Frontal cortex (tissue), 3 donors: ENCODE measurements at regions not wholly inside any gene's neighbourhood (a gene's known extent, or its start where the extent isn't known, plus 50 kb on each side); places are given as distances from the start of the nearest gene placed in this dataset.
"Not testable (repeated sequence)": the region's sequence is repeated elsewhere in the genome, so short reads cannot be mapped to it uniquely, and the experiment has no call there.

Source experiments
- DNase-seq, 2 donors: peaks; one replicate each; pipeline ENCODE4 v3.0.0; 2012; ENCODE audit warnings: low spot score in 2 of 2
- FAIRE-seq: peaks from 2 replicates; lab custom pipeline; 2012; peaks lifted over from hg19 to GRCh38; lab: Jason Lieb, UNC
- donor health status: control.
- donor health status: control.
- donor health status: control.

DNA sequence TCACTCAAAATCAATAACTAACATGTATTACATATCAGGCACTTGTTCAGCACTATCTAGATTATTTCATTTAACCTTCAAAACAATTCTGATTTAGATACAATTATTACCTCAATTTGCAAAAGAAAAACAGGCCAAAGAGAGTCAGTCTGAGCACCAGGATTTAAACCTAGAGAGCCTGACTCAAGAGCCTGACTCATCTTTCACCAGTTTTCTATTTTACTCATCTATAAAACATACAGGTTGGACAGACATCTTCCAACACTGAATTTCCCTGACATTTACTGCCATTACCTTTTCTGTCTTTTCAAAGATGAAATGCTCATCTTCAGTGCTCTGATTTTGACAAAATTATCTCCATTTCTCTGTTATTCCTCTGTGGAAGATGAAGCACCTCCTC lies 116.5 kb downstream of the MRPL39 start:
- FAIRE-seq (no peak), DNase-seq (no peak)

DNA sequence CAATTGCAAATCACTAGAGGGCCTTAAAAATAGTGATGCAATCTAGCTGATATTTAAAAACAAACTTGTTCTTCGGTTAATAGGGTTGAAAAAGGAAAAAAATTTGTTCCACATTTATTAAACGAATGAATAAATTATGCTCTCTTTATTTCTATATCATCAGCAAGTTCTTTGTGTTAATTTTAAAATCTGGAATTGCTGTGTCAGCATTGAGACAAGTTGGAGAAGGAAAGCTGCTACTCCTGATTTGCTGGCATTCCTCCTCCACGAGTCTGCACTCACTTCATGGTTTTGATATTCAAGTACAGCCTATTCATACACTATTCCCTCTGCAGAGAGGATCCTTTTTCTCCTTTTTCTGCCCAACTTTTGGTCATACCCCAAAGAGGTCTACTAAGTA lies 117.6 kb downstream of the MRPL39 start:
- DNase-seq, result no peak
- FAIRE-seq, result no peak

GRCh38 chr21:25487046-25487594 lies 120.2 kb downstream of the MRPL39 start:
- FAIRE-seq, result no peak

DNA sequence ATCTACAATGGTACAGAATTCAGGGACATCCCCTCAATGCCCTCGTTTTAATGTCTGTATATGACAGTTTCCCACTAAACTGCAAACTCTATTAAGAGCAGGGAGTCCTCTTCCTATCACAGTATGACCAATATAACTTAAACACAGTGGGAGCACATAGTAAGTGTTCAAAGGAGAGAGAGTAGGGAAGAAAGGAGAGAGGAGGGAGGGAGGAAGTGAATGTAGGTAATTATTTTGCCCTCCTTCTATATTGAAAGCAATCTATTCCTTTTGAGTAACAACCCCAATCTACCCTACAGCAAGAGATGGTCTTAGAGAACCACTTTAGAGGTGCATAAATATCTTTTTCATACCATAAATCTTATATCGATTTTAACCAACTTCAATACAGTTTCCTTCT lies 121.4 kb downstream of the MRPL39 start:
- DNase-seq (no peak), FAIRE-seq (no peak)

More at GRCh38 chr21:25487046-25487594, 120.2 kb downstream of the MRPL39 start:
- DNase-seq, result no peak

GRCh38 chr21:25467896-25468295 lies 139.4 kb downstream of the MRPL39 start:
- FAIRE-seq (no peak), DNase-seq (no peak)

- DNase-seq, FAIRE-seq: not testable (repeated sequence)
Measured at GRCh38 chr21:25467071-25467470, 140.2 kb downstream of the MRPL39 start.

DNA sequence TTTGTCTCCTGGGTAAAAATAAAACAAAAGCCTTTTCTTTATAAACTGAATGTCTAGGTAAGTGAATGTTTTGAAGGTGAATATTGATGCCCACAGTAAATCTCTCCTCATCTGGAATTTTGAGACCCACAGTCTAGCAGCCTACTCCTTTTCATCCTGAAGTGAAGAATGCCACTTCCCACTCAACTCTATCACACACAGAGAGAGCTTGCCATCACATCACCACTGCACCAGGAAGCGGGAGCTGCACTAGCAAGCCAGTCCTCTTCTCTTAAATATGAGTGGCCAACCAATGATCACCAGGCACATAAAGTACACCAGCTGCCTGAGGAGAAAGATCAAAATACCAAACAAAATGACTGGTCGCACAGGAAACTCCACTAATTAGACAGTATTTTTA lies 140.8 kb downstream of the MRPL39 start:
- FAIRE-seq (no peak), DNase-seq (no peak)

DNA sequence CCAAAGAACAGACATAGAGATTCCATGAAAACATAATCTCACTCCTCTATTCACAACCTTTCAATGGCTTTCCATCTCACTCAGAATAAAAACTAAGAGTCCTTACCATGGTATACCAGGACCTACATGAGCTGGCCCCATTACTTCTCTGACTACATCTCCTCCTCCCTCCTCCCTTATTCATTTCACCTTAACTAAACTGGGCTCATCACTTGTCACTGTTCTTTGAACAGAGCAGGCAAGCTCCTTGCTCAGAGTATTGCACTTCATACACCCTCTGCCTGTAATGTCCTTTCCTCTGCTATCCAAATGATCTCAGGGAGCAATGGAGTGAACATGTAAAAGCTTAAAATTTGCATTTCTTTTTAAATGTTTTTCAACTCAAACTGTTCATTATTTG lies 142.0 kb downstream of the MRPL39 start:
- FAIRE-seq (no peak), DNase-seq (no peak)

DNA sequence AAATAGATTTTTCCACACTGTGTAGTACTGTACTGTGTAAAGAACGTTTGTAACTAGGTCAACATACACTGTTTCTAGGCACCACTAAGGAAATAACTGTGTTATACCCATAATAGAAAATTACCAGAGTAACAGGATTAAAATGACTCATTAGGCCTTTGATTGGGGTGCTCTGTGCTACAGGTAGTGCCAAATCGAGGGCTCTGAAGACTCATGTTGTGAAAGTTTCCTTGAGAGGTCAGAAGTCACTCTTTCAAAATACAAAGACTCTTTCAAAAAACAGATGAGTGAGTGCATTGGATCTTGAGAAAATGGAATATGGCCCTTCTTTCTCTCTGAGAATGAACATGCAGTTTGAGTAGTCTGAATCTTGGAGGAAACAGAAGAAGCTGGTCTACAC lies 143.0 kb downstream of the MRPL39 start:
- FAIRE-seq, result no peak
- DNase-seq, result no peak

DNA sequence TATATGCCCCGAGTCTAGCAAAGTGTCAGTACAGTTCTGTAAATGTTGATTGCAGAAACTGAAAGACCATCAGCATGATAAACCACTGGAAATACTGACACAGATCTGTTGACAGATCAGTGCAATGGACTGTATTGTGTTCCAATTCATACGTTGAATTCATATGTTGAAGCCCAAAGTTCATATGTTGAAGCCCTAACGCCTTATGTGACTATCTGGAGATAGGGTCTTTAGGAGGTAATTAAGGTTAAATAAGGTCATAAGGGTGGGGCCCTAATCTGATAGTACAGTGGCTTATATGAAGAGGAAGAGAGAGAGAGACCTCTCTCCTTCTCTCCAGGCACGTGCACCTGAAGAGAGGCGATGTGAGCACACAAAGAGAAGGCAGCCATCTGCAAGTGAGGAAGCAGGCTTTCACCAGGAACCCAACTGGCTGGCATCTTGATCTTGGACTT lies 144.7 kb downstream of the MRPL39 start:
- FAIRE-seq (no peak), DNase-seq (no peak)

DNA sequence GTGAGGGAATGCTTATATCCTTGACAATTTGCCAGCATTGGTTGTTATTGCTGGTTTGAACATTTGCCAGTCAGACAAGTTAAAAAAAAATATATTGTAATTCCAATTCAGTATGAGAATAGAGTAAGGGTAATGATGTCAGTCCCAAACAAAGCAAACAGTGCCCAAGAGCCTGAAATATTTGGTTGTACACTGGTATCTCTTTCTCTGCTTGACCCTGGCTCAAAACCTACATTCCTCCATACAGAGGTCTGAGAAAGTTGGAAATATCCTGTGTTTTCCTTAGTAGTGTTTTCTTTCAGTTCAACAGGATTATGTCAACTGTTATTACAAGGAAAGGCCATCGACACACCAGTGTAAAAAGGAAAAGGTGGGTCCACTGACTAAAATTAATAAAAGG lies 145.6 kb downstream of the MRPL39 start:
- DNase-seq (no peak), FAIRE-seq (no peak)

DNA sequence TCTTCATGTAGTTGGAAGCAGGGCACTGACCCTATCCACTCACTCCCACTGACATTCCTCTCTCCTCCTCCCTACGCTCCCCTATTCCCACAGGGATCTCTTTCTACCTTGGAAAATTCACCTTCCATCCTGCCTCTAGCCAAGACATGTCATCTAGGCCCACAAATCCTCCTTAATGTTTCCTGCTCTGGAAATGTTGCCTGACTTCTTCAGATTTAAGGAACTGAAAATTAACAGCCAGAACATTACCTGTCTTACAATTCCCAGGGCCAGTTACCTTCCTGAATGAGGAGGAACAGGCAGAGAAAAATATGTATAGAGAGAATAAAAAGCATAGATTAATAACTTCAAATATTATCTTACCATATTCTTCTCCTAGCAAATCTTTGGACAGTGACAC lies 147.3 kb downstream of the MRPL39 start:
- FAIRE-seq (no peak), DNase-seq (no peak)

DNA sequence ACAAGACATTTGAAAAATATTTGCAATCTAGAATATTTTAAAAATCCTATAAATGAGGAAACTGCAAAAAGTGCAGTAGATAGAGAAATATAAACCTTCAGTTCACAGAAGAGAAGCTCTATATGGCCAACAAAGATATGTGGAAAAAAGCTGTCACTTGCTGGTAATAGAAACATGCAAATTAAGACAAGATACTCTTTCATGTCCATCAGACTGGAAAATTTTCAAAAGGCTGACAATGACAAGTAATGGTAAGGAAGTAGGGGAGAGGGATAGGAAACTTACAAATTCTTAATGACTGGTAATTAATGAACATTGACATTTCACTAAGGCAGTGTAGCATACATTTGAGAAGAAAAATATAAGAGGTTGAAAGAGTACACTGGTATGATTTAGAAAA lies 147.9 kb downstream of the MRPL39 start:
- DNase-seq, result no peak
- no peak for FAIRE-seq

DNA sequence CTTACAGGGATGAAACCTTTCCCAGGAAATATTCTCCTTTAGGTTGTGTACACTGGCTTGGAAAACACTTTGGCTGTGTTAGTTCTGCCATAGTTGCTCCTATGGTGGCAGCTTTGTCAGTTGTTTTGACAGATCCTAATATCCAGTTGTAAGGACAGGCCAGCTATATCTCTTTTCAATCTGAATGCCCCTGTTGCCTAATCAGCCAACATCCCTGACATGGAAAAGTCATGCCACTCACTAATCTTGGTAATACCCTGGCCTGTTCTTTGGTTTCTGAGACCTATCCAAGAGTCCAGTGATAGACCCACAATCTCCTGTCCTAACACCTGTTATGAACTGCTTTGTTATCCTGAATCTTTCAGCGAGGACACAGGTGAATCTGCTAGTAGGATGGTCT lies 148.8 kb downstream of the MRPL39 start:
- DNase-seq, result no peak
- no peak for FAIRE-seq

GRCh38 chr21:25457946-25458345 lies 149.3 kb downstream of the MRPL39 start:
- FAIRE-seq (no peak), DNase-seq (no peak)

- DNase-seq (no peak), FAIRE-seq (no peak)
Measured at GRCh38 chr21:25457411-25457810, 149.9 kb downstream of the MRPL39 start.

- FAIRE-seq, result no peak
- DNase-seq, result no peak
Measured at GRCh38 chr21:25456672-25457071, 150.6 kb downstream of the MRPL39 start.

DNA sequence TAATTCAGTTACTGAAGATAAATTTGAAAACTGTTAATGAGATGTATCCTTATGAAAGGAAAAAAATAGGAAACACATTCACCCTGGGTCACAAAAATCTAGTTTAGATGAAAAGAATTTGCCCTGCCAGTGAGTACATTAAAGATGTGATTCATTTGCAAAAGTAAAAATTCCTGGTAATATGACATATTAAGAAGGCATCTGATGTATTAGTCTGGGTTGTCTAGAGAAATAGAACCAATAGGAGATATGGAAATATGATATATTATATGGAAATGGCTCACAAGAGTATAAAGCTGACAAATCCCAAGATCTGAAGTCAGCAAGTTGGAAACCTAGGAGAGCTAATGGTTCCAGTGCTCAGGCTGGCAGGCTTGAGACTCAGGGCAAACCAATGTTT lies 153.8 kb downstream of the MRPL39 start:
- FAIRE-seq, result no peak
- no peak for DNase-seq

- FAIRE-seq (no peak), DNase-seq (no peak)
Measured at GRCh38 chr21:25449950-25450349, 157.3 kb downstream of the MRPL39 start.

DNA sequence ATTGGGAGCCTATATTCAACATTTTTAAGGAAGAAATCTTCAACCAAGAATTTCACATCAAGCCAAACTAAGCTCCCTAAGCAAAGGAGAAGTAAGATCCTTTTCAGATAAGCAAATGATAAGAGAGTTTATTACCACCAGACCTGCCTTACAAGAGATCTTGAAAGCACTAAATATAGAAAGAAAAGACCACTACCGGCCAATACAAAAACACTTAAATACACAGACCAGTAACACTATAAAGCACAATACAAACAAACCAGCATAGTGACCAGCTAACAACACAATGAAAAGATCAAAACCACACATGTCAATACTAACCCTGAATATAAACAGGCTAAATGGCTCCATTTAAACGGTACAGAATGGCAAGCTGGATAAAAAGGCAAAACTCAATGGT lies 165.4 kb downstream of the MRPL39 start:
- DNase-seq (no peak), FAIRE-seq (no peak)

GRCh38 chr21:25437465-25437864 lies 169.8 kb downstream of the MRPL39 start:
- DNase-seq, FAIRE-seq: not testable (repeated sequence)

DNA sequence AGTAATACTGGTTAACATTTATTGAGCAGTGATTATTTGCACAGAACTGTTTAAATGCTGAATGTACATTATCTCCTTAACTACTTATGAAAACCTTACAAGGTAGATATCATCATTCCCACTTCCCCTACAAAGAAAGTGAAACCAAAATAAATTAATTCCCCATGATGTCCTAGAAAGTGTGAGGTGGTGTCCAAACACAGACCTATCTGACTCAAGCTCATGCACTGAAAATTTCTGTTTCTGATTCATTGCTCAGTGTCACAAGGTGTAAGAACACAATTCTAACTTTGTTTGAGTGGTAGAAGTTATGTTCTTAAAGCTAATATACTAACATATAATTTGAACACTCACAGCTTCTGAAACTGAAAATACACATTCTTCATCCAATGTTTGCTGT lies 178.7 kb downstream of the MRPL39 start:
- DNase-seq, result no peak
- no peak for FAIRE-seq

- FAIRE-seq, result no peak
- DNase-seq, result no peak
Measured at GRCh38 chr21:25427828-25428227, 179.5 kb downstream of the MRPL39 start.
